HepG2 (cell line): ENCODE measurements at regions not wholly inside any gene's neighbourhood (a gene's known extent, or its start where the extent isn't known, plus 50 kb on each side); places are given as distances from the start of the nearest gene placed in this dataset.

Experiments used
- ATAC-seq: fragments of 200-7000 bp; cut with Tn5 transposase; 3 replicates; pipeline ENCODE4 v1.9.1; 2020; ENCODE audit warnings: mild to moderate bottlenecking, moderate library complexity
- BruUV-seq: library from RNA; stranded (reverse); fragments of 400-500 nt; replicated peaks from 2 replicates; lab custom pipeline; 2021; lab: Mats Ljungman, UMichigan
- CTCF ChIA-PET: fragments of 300-600 bp; formaldehyde crosslinking; extraction: SDS; loops from one replicate; lab custom pipeline; 2021; ENCODE audit warnings: low total read pairs, inconsistent platforms, low intra/inter-chr PET ratio; lab: Yijun Ruan, JAX
- POLR2A ChIA-PET: fragments of 350-600 bp; sonication (Branson Sonifier 250); formaldehyde crosslinking; loops from one replicate; lab custom pipeline; 2020; ENCODE audit warnings: antibody characterized with exemption, inconsistent platforms; lab: Yijun Ruan, JAX
- DNase-seq: peaks from one replicate; pipeline ENCODE4 v3.0.0-alpha.2; 2015; ENCODE audit warnings: low spot score
- FAIRE-seq: peaks from 3 replicates; lab custom pipeline; 2011; peaks lifted over from hg19 to GRCh38; lab: Jason Lieb, UNC
- H2AFZ ChIP-seq: one replicate; pipeline ENCODE4 v1.6.1; 2011; ENCODE audit warnings: low read length, inconsistent platforms
- H3K27ac ChIP-seq: fragments of 300-600 bp; 3 replicates; pipeline ENCODE4 v1.8.0; 2011; ENCODE audit warnings: mixed run types, mild to moderate bottlenecking, mixed read lengths, low read length, inconsistent platforms; ENCODE audit not compliant: insufficient read depth; ENCODE audit errors: extremely low read length
- H3K27me3 ChIP-seq, 2 experiments: fragments of 200-600 bp in 1 of 2; 2 replicates in 1 of 2; 3 replicates in 1 of 2; pipeline versions ENCODE4 v1.6.0 to v1.8.0; 2011; ENCODE audit warnings: low read length in 2 of 2, mild to moderate bottlenecking in 2 of 2, moderate library complexity in 2 of 2, inconsistent platforms in 1 of 2; ENCODE audit not compliant: insufficient read depth in 2 of 2, control insufficient read depth in 1 of 2
- H3K36me3 ChIP-seq, 2 experiments: fragments of 200-600 bp in 1 of 2; replicated peaks in 1 of 2; 2 replicates in 1 of 2; 3 replicates in 1 of 2; pipeline versions ENCODE4 v1.5.1 to v1.8.0; 2011; ENCODE audit warnings: low read length in 2 of 2, inconsistent platforms in 1 of 2; ENCODE audit not compliant: insufficient read depth in 2 of 2, control insufficient read depth in 1 of 2
- H3K4me1 ChIP-seq: 2 replicates; pipeline ENCODE4 v1.5.1; 2012; ENCODE audit warnings: low read length, inconsistent platforms; ENCODE audit not compliant: insufficient read depth
- H3K4me2 ChIP-seq: 2 replicates; pipeline ENCODE4 v1.6.0; 2011; ENCODE audit warnings: low read depth, low read length, inconsistent platforms
- H3K4me3 ChIP-seq, 3 experiments: fragments of 200-600 bp in 1 of 3; sonication (generic), shearing (Covaris generic) in 1 of 3; replicated peaks in 1 of 3; 2 replicates each; pipeline ENCODE4 v1.5.1; 2011 to 2016; ENCODE audit warnings: low read length in 3 of 3, inconsistent platforms in 2 of 3, low read depth in 2 of 3, mild to moderate bottlenecking in 2 of 3, control low read depth in 1 of 3, mixed read lengths in 1 of 3; ENCODE audit not compliant: insufficient read depth in 1 of 3
- H3K79me2 ChIP-seq: one replicate; pipeline ENCODE4 v1.6.1; 2011; ENCODE audit warnings: low read length, inconsistent platforms; ENCODE audit not compliant: insufficient read depth
- H3K9ac ChIP-seq: 2 replicates; pipeline ENCODE4 v1.6.0; 2011; ENCODE audit warnings: mild to moderate bottlenecking, low read depth, low read length, inconsistent platforms; ENCODE audit not compliant: insufficient read depth
- H3K9me3 ChIP-seq: 2 replicates; pipeline ENCODE4 v1.5.1; 2012; ENCODE audit warnings: mild to moderate bottlenecking, low read length
- H4K20me1 ChIP-seq: 2 replicates; pipeline ENCODE4 v1.6.0; 2011; ENCODE audit warnings: inconsistent platforms, mild to moderate bottlenecking, low read length, moderate library complexity; ENCODE audit not compliant: insufficient read depth
- AHR ChIP-seq: IDR thresholded peaks from 2 replicates; pipeline ENCODE4 v1.6.1; 2018; ENCODE audit warnings: missing genetic modification reagents, missing compliant biosample characterization
- BORCS8-MEF2B ChIP-seq: sonication (generic); formaldehyde crosslinking; IDR thresholded peaks from 2 replicates; pipeline ENCODE4 v1.8.0; 2022; ENCODE audit warnings: mild to moderate bottlenecking, missing genetic modification reagents
- FOSL2 ChIP-seq: sonication (generic); formaldehyde crosslinking; IDR thresholded peaks from 2 replicates; pipeline ENCODE4 v1.4.0; 2020; ENCODE audit warnings: missing genetic modification reagents
- IRX3 ChIP-seq: sonication (generic); formaldehyde crosslinking; IDR thresholded peaks from 2 replicates; pipeline ENCODE4 v1.8.1; 2023; ENCODE audit warnings: mild to moderate bottlenecking, low read depth, missing genetic modification reagents, borderline replicate concordance
- ISL2 ChIP-seq: sonication (generic); formaldehyde crosslinking; IDR thresholded peaks from 2 replicates; pipeline ENCODE4 v1.5.0; 2020; ENCODE audit warnings: missing genetic modification reagents
- JUN ChIP-seq: sonication (generic); formaldehyde crosslinking; IDR thresholded peaks from 2 replicates; pipeline ENCODE4 v1.4.0; 2020; ENCODE audit warnings: mild to moderate bottlenecking, missing genetic modification reagents
- KDM2A ChIP-seq: sonication (generic); formaldehyde crosslinking; IDR thresholded peaks from 2 replicates; pipeline ENCODE4 v1.4.0; 2020; ENCODE audit warnings: low read depth, missing genetic modification reagents, borderline replicate concordance
- KDM5B ChIP-seq: sonication (generic); formaldehyde crosslinking; IDR thresholded peaks from 2 replicates; pipeline ENCODE4 v1.4.0; 2020; ENCODE audit warnings: missing genetic modification reagents, mild to moderate bottlenecking, borderline replicate concordance
- MIXL1 ChIP-seq: IDR thresholded peaks from 2 replicates; pipeline ENCODE4 v1.6.1; 2016
- NRL ChIP-seq: sonication (generic); formaldehyde crosslinking; IDR thresholded peaks from 2 replicates; pipeline ENCODE4 v1.5.0; 2020; ENCODE audit warnings: missing genetic modification reagents, mild to moderate bottlenecking, moderate library complexity, borderline replicate concordance
- RBAK ChIP-seq: sonication (generic); formaldehyde crosslinking; IDR thresholded peaks from 2 replicates; pipeline ENCODE4 v1.5.1; 2020; ENCODE audit warnings: mild to moderate bottlenecking, missing genetic modification reagents
- SRSF4 ChIP-seq: fragments of 200-400 bp; formaldehyde crosslinking; IDR thresholded peaks from one replicate; pipeline ENCODE4 v1.6.1; 2018; ENCODE audit warnings: mild to moderate bottlenecking, low read depth, low read length, moderate library complexity; ENCODE audit not compliant: poor library complexity, severe bottlenecking
- TAF1 ChIP-seq: sonication (generic); formaldehyde crosslinking; IDR thresholded peaks from 2 replicates; pipeline ENCODE4 v1.4.0; 2020; ENCODE audit warnings: missing genetic modification reagents
- THYN1 ChIP-seq: sonication (generic); formaldehyde crosslinking; IDR thresholded peaks from 2 replicates; pipeline ENCODE4 v1.8.1; 2023; ENCODE audit warnings: low read depth, mild to moderate bottlenecking, moderate library complexity, missing genetic modification reagents, borderline replicate concordance
- ZBED4 ChIP-seq: sonication (generic); formaldehyde crosslinking; IDR thresholded peaks from 2 replicates; pipeline ENCODE4 v1.4.0; 2020; ENCODE audit warnings: missing genetic modification reagents, borderline replicate concordance
- ZMYM3 ChIP-seq: sonication (generic); formaldehyde crosslinking; IDR thresholded peaks from 2 replicates; pipeline ENCODE4 v1.5.1; 2020; ENCODE audit warnings: mild to moderate bottlenecking, missing genetic modification reagents
- ZNF501 ChIP-seq: sonication (generic); formaldehyde crosslinking; IDR thresholded peaks from 2 replicates; pipeline ENCODE4 v1.5.1; 2020; ENCODE audit warnings: mild to moderate bottlenecking, moderate library complexity, missing genetic modification reagents
- ZNF768 ChIP-seq: sonication (generic); formaldehyde crosslinking; IDR thresholded peaks from 2 replicates; pipeline ENCODE4 v1.4.0; 2020; ENCODE audit warnings: missing genetic modification reagents
- WGBS: methylation state at CpG from one replicate; pipeline ENCODE4 v1.1.6; 2017; ENCODE audit warnings: low lambda C conversion rate; 5-methylcytosine and 5-hydroxymethylcytosine counted together
- in situ Hi-C: cut with HindIII; loops from 2 replicates; pipeline ENCODE4 v1.10.0; 2017; ENCODE audit warnings: low pct_unique_long_range_greater_than_20kb; ENCODE audit not compliant: extremely low pct_ligation_motif_present
- intact Hi-C: fragments of 100-400 bp; cut with micrococcal nuclease; formaldehyde crosslinking; loops from one replicate; pipeline ENCODE4 v1.10.0; 2022; ENCODE audit not compliant: unreplicated experiment
- TF ChIP-seq, protein P1 (sequence below): fragments of 450-650 bp; IDR thresholded peaks from 2 replicates; pipeline ENCODE4 v1.6.1; 2017
- TF ChIP-seq, protein P2 (sequence below): IDR thresholded peaks from 2 replicates; pipeline ENCODE4 v1.6.1; 2016; ENCODE audit warnings: missing biosample characterization, missing genetic modification reagents, low read depth

DNA sequence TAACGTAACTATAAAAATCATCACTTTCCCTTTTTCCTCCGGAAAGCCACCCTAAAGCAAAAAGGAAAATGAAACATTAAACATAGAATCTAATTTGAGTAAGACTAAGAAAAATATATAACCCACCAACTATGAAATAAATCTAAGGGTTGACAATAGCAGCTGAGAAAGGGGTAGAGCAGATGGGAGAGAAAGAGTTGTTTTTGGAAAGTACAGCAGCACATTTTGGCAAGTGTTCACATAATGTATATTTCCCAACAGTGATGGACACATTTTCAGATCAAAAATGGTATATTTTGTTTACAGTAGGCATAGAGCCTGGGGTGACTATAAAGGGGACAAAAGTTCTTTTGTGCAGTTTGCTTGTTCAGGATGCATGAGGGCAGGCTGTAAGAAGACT is 1287.4 kb upstream of the B3GALT2 start:
- Histone ChIP-seq H3K4me1 (no peaks in the 10 kb centered on the region), H3K9ac (no peak overlapping the region), H3K4me3 (no peak overlapping the region), H4K20me1 (no peaks in the 10 kb centered on the region), H3K4me2 (no peak overlapping the region), H3K27me3 (no peaks in the 10 kb centered on the region), H3K9me3 (no peaks in the 10 kb centered on the region), H3K36me3 (no peaks in the 10 kb centered on the region), H3K79me2 (no peaks in the 10 kb centered on the region), H2AFZ (no peak overlapping the region), H3K27ac (no peak overlapping the region)
- CTCF ChIA-PET, result no interaction called here
- FAIRE-seq, result no peak
- TF ChIP-seq KDM5B (CRISPR knock-in tag) (no peak), MIXL1 (CRISPR knock-in tag) (no peak), ZNF501 (no peak), THYN1 (no peak), RBAK (CRISPR knock-in tag) (no peak), JUN (CRISPR knock-in tag) (no peak), BORCS8-MEF2B (CRISPR knock-in tag) (no peak), ZNF768 (no peak), NRL (CRISPR knock-in tag) (no peak), FOSL2 (CRISPR knock-in tag) (no peak), TAF1 (CRISPR knock-in tag) (no peak), ZBED4 (CRISPR knock-in tag) (no peak), AHR (no peak), ZMYM3 (CRISPR knock-in tag) (no peak), ISL2 (CRISPR knock-in tag) (no peak), KDM2A (CRISPR knock-in tag) (no peak), IRX3 (CRISPR knock-in tag) (no peak), SRSF4 (no peak)
- TF ChIP-seq, protein P1, sequence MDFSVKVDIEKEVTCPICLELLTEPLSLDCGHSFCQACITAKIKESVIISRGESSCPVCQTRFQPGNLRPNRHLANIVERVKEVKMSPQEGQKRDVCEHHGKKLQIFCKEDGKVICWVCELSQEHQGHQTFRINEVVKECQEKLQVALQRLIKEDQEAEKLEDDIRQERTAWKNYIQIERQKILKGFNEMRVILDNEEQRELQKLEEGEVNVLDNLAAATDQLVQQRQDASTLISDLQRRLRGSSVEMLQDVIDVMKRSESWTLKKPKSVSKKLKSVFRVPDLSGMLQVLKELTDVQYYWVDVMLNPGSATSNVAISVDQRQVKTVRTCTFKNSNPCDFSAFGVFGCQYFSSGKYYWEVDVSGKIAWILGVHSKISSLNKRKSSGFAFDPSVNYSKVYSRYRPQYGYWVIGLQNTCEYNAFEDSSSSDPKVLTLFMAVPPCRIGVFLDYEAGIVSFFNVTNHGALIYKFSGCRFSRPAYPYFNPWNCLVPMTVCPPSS, result no peak
- TF ChIP-seq, protein P2, sequence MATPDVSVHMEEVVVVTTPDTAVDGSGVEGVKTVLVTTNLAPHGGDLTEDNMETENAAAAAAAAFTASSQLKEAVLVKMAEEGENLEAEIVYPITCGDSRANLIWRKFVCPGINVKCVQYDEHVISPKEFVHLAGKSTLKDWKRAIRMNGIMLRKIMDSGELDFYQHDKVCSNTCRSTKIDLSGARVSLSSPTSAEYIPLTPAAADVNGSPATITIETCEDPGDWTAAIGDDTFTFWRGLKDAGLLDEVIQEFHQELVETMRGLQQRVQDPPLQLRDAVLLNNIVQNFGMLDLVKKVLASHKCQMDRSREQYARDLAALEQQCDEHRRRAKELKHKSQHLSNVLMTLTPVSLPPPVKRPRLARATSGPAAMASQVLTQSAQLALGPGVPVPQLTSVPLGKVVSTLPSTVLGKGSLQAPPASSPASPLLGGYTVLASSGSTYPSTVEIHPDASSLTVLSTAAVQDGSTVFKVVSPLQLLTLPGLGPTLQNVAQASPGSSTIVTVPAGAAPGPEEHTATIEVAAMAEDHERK (CRISPR knock-in tag), result no peak
- intact Hi-C loops, result no loop called here
- no peak for DNase-seq
- WGBS, result 4% methylated on average over 2 of the region's 2 CpGs
- POLR2A ChIA-PET, result no interaction called here
- ATAC-seq, result no peak
- no TSS peak for BruUV-seq
- in situ Hi-C loops, result no loop called here
